Panc1 (cell line): ENCODE measurements at regions not wholly inside any gene's neighbourhood (a gene's known extent, or its start where the extent isn't known, plus 50 kb on each side); places are given as distances from the start of the nearest gene placed in this dataset.

Source experiments
- ATAC-seq: fragments of 200-7000 bp; cut with Tn5 transposase; 2 replicates; pipeline ENCODE4 v1.9.1; 2020; ENCODE audit warnings: mild to moderate bottlenecking, moderate library complexity
- BruUV-seq: library from RNA; stranded (reverse); fragments of 400-500 nt; replicated peaks from 2 replicates; lab custom pipeline; 2021; lab: Mats Ljungman, UMichigan
- CTCF ChIA-PET: fragments of 300-600 bp; sonication (Branson Sonifier 250); formaldehyde crosslinking; loops from one replicate; lab custom pipeline; 2022; ENCODE audit warnings: antibody characterized with exemption; lab: Charles Lee
- POLR2A ChIA-PET: fragments of 300-600 bp; sonication (Branson Sonifier 250); formaldehyde crosslinking; loops from one replicate; lab custom pipeline; 2022; ENCODE audit warnings: antibody characterized with exemption; lab: Charles Lee
- DNase-seq: peaks from one replicate; pipeline ENCODE4 v3.0.0-alpha.2; 2010; ENCODE audit warnings: low read depth, low spot score
- H3K27ac ChIP-seq: 2 replicates; pipeline ENCODE4 v1.5.1; 2011; ENCODE audit warnings: mild to moderate bottlenecking, low read length, inconsistent platforms
- H3K27me3 ChIP-seq: fragments of 200-500 bp; sonication (Bioruptor generic); 2 replicates; pipeline ENCODE4 v1.6.0; 2014; ENCODE audit warnings: low read length, inconsistent platforms; ENCODE audit not compliant: control insufficient read depth, insufficient read depth
- H3K36me3 ChIP-seq: fragments of 200-500 bp; sonication (Bioruptor generic); 2 replicates; pipeline ENCODE4 v1.5.1; 2014; ENCODE audit warnings: inconsistent platforms, mild to moderate bottlenecking, low read length, moderate library complexity; ENCODE audit not compliant: control insufficient read depth, insufficient read depth
- H3K4me1 ChIP-seq: 2 replicates; pipeline ENCODE4 v1.5.1; 2011; ENCODE audit warnings: inconsistent platforms, mild to moderate bottlenecking, low read length, moderate library complexity; ENCODE audit not compliant: control insufficient read depth, insufficient read depth
- H3K4me3 ChIP-seq, 2 experiments: 2 replicates each; pipeline ENCODE4 v1.5.1; 2011 to 2012; ENCODE audit warnings: low read depth in 2 of 2, low read length in 2 of 2, mild to moderate bottlenecking in 2 of 2, inconsistent platforms in 1 of 2, moderate library complexity in 1 of 2
- H3K9me3 ChIP-seq: fragments of 200-500 bp; sonication (Bioruptor generic); 2 replicates; pipeline ENCODE4 v1.5.1; 2014; ENCODE audit warnings: low read depth, mild to moderate bottlenecking, inconsistent platforms, low read length, moderate library complexity; ENCODE audit not compliant: control insufficient read depth, insufficient read depth
- POLR2AphosphoS5 ChIP-seq: IDR thresholded peaks from 2 replicates; pipeline ENCODE4 v1.6.1; 2012; ENCODE audit warnings: mild to moderate bottlenecking, low read depth, low read length, moderate library complexity
- REST ChIP-seq, 2 experiments: IDR thresholded peaks; 2 replicates each; pipeline ENCODE4 v1.6.1; 2011 to 2012; ENCODE audit warnings: low read depth in 2 of 2, control low read depth in 1 of 2, low read length in 1 of 2, mild to moderate bottlenecking in 1 of 2, moderate library complexity in 1 of 2; ENCODE audit not compliant: insufficient read depth in 1 of 2
- SIN3A ChIP-seq: IDR thresholded peaks from 2 replicates; pipeline ENCODE4 v1.6.1; 2012; ENCODE audit warnings: low read depth, mild to moderate bottlenecking, low read length, moderate library complexity, borderline replicate concordance; ENCODE audit not compliant: insufficient read depth
- TCF7L2 ChIP-seq: IDR thresholded peaks from 2 replicates; pipeline ENCODE4 v1.6.1; 2011; ENCODE audit warnings: mild to moderate bottlenecking, low read depth, low read length, inconsistent platforms
- in situ Hi-C: cut with HindIII; loops from 2 replicates; pipeline ENCODE4 v1.10.0; 2016; ENCODE audit warnings: low sequenced_read_pairs, low pct_unique_long_range_greater_than_20kb
- intact Hi-C: fragments of 100-400 bp; cut with micrococcal nuclease; formaldehyde crosslinking; loops from one replicate; pipeline ENCODE4 v1.10.0; 2022; ENCODE audit not compliant: unreplicated experiment
- TF ChIP-seq, protein P1 (sequence below): fragments of 450-650 bp; IDR thresholded peaks from 2 replicates; pipeline ENCODE4 v1.5.1; 2017; ENCODE audit warnings: mild to moderate bottlenecking

DNA sequence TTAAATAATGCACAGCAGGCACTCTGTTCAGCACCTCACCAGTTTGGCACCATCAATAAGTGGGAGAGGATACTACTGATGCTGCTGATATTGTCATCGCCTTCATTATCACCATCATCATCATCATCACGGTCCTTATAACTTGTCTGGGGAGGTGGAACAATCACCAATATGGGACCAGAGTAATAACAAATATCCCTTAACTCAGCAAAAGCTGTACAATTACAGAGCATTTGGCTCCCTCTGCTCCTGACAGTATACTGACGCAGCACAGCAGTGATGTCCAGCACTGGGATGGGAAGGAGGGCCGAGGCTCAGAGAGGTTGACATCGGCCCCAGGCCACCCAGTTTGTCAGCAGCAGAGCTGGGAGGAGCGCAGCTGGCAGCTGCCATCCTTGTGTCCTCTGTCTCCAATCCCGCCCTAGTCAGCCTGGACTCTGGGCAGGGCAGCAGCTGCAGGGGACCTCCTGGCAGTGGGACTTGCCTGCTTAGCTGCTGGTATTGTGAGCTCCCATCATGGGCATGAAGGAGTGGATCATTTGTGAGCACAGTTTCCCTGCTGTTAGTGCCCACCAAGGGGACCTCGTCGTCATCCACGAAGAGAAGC lies 90.0 kb downstream of the DHCR7 start:
- in situ Hi-C loops: no loop called here
- Histone ChIP-seq H3K27me3 (peaks cover 9% of the 10 kb centered on the region), H3K36me3 (no peaks in the 10 kb centered on the region), H3K9me3 (no peaks in the 10 kb centered on the region), H3K4me3 (no peak overlapping the region), H3K27ac (no peak overlapping the region), H3K4me1 (no peaks in the 10 kb centered on the region)
- DNase-seq (no peak), ATAC-seq (no peak)
- no TSS peak for BruUV-seq
- intact Hi-C loops: no loop called here
- POLR2A ChIA-PET: no interaction called here
- CTCF ChIA-PET: no interaction called here
- TF ChIP-seq REST (IDR thresholded peaks at IDR 0.05; ENCODE audit: insufficient read depth in 1 of 2, low read depth in 2 of 2, low read length in 1 of 2): peak in 1 of 2 experiments; percentile 12; a peak in 1 of 4 replicates
- no peak for TF ChIP-seq POLR2AphosphoS5

DNA sequence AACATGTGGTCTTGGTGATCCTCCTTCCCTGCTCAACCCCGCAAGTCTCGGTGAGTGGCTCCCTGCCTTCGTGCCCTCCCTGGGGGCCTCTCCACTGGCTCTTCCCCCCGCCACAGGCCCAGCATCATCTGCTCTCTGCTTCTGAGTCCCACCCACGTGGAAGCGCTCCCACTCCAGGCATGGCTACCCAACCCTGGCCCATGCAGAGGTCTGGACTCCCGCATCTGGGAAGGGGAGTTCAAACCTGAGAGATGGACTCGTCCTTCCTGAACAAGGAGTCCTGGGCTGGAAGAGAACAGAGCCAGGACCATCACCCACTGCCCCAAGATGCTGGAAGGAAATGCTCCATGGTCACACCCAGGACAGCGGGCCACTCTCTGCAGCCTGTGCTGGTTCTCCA lies 90.8 kb downstream of the DHCR7 start:
- H3K36me3 ChIP-seq: no peaks in the 10 kb centered on the region
- ATAC-seq: no peak
- no TSS peak for BruUV-seq
- no peak overlapping the region for H3K27ac ChIP-seq
- H3K9me3 ChIP-seq: no peaks in the 10 kb centered on the region
- no peaks in the 10 kb centered on the region for H3K4me1 ChIP-seq
- in situ Hi-C loops: no loop called here
- POLR2A ChIA-PET: no interaction called here
- TF ChIP-seq SIN3A (no peak), POLR2AphosphoS5 (no peak), REST (IDR thresholded peaks at IDR 0.05; ENCODE audit: insufficient read depth in 1 of 2, low read depth in 2 of 2, low read length in 1 of 2) (no peak), TCF7L2 (no peak)
- TF ChIP-seq, protein P1, sequence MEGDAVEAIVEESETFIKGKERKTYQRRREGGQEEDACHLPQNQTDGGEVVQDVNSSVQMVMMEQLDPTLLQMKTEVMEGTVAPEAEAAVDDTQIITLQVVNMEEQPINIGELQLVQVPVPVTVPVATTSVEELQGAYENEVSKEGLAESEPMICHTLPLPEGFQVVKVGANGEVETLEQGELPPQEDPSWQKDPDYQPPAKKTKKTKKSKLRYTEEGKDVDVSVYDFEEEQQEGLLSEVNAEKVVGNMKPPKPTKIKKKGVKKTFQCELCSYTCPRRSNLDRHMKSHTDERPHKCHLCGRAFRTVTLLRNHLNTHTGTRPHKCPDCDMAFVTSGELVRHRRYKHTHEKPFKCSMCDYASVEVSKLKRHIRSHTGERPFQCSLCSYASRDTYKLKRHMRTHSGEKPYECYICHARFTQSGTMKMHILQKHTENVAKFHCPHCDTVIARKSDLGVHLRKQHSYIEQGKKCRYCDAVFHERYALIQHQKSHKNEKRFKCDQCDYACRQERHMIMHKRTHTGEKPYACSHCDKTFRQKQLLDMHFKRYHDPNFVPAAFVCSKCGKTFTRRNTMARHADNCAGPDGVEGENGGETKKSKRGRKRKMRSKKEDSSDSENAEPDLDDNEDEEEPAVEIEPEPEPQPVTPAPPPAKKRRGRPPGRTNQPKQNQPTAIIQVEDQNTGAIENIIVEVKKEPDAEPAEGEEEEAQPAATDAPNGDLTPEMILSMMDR: no peak
- intact Hi-C loops: no loop called here
- H3K27me3 ChIP-seq: peaks cover 12% of the 10 kb centered on the region
- no peak for DNase-seq
- no peak overlapping the region for H3K4me3 ChIP-seq
- CTCF ChIA-PET: no interaction called here
